Memory B cell (primary cell): ENCODE measurements at regions not wholly inside any gene's neighbourhood (a gene's known extent, or its start where the extent isn't known, plus 50 kb on each side); places are given as distances from the start of the nearest gene placed in this dataset.

Source experiments
- ATAC-seq: fragments of 150-1000 bp; cut with Tn5 transposase; 2 replicates; pipeline ENCODE4 v1.10.0; 2021; ENCODE audit warnings: low read depth, mild to moderate bottlenecking, moderate library complexity
- DNase-seq, 2 donors: peaks; one replicate each; pipeline ENCODE4 v3.0.0; 2022; ENCODE audit warnings: low spot score in 2 of 2
- H3K27ac Mint-ChIP-seq: one replicate; pipeline ENCODE4 v1.8.0; 2022; ENCODE audit warnings: mild to moderate bottlenecking, moderate library complexity, mixed read lengths
- H3K27me3 Mint-ChIP-seq: one replicate; pipeline ENCODE4 v1.8.0; 2022; ENCODE audit warnings: mixed read lengths
- H3K36me3 Mint-ChIP-seq: one replicate; pipeline ENCODE4 v1.8.0; 2022; ENCODE audit warnings: mild to moderate bottlenecking, mixed read lengths
- H3K4me1 Mint-ChIP-seq: one replicate; pipeline ENCODE4 v1.8.0; 2022; ENCODE audit warnings: mixed read lengths
- H3K4me3 Mint-ChIP-seq: one replicate; pipeline ENCODE4 v1.8.0; 2022; ENCODE audit warnings: mild to moderate bottlenecking, moderate library complexity, mixed read lengths
- H3K9me3 Mint-ChIP-seq: one replicate; pipeline ENCODE4 v1.8.0; 2022; ENCODE audit warnings: mixed read lengths

DNA sequence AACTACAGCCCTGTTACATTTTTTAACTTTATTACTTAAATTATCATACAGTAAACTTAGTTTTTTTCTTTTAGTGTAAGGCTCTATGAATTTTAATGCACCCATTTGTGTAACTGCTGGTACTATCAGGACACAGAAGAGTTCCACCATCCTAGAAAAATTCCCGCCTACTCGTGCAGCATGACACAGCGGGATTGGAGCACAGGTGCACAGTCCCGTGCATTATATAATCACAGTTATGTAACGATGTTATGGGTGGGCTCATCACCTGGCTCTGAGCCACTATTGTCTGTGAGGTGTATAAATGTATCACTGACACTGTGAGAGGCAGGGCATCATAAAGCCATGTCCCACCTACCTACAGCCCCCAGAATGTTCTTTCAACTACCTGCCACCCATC lies 80.7 kb downstream of the DRD1 start:
- DNase-seq (no peak), ATAC-seq (no peak)
- no peaks in the 10 kb centered on the region for H3K36me3 Mint-ChIP-seq
- no peaks in the 10 kb centered on the region for H3K9me3 Mint-ChIP-seq
- no peak overlapping the region for H3K27ac Mint-ChIP-seq
- H3K27me3 Mint-ChIP-seq, result peaks cover 7% of the 10 kb centered on the region
- no peak overlapping the region for H3K4me3 Mint-ChIP-seq
- no peaks in the 10 kb centered on the region for H3K4me1 Mint-ChIP-seq

DNA sequence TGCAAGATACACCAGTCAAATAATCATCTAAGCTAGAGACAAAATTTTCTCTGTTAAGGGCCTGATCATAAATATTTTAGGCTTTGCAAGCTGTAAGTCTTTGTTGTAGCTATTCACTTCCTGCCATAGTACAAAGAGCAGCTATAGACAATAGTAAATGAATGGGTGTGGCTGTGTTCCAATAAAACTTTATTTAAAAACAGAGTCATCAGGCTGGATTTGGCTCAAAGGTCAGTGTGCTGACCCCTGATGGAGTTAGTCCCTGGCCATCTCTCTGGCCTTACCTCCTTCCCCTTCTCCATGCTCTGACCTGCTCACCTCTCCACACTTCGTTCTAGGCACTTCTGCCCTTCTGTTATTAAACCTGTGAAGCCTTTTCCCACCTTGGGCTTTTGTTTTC lies 86.0 kb downstream of the DRD1 start:
- Mint-ChIP-seq H3K27ac (no peak overlapping the region), H3K27me3 (peaks cover 7% of the 10 kb centered on the region), H3K4me1 (no peaks in the 10 kb centered on the region), H3K4me3 (no peak overlapping the region), H3K36me3 (no peaks in the 10 kb centered on the region), H3K9me3 (no peaks in the 10 kb centered on the region)
- ATAC-seq, result no peak
- no peak for DNase-seq

DNA sequence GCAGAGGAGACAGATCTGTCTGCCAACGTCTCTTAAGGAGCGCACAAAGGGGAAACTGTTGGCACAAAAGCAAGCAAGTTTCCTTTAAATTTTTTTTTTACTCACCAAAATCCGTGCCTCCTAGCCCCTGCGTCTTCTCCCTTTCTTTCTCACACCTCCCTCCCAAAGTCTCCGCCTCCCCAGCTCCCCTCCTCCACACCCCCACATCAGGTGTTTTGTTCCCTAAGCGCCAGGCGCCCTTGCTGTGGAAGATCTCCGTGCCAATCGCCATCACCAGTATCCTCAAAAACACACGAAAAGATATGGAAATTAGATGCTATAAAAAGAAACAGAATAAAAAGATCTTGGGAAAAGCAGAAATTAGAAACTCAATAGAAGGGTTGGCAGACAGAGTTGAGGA lies 87.6 kb downstream of the DRD1 start:
- Mint-ChIP-seq H3K4me1 (no peaks in the 10 kb centered on the region), H3K27me3 (peaks cover 8% of the 10 kb centered on the region), H3K4me3 (no peak overlapping the region), H3K9me3 (no peaks in the 10 kb centered on the region), H3K36me3 (no peaks in the 10 kb centered on the region), H3K27ac (no peak overlapping the region)
- no peak for ATAC-seq
- DNase-seq, result no peak

- no peaks in the 10 kb centered on the region for H3K9me3 Mint-ChIP-seq
- DNase-seq (no peak), ATAC-seq (no peak)
- H3K36me3 Mint-ChIP-seq, result no peaks in the 10 kb centered on the region
- H3K4me1 Mint-ChIP-seq, result no peaks in the 10 kb centered on the region
- H3K27ac Mint-ChIP-seq, result no peak overlapping the region
- peaks cover 11% of the 10 kb centered on the region for H3K27me3 Mint-ChIP-seq
- H3K4me3 Mint-ChIP-seq, result no peak overlapping the region
Measured at GRCh38 chr5:175354964-175355363, 89.0 kb downstream of the DRD1 start.

DNA sequence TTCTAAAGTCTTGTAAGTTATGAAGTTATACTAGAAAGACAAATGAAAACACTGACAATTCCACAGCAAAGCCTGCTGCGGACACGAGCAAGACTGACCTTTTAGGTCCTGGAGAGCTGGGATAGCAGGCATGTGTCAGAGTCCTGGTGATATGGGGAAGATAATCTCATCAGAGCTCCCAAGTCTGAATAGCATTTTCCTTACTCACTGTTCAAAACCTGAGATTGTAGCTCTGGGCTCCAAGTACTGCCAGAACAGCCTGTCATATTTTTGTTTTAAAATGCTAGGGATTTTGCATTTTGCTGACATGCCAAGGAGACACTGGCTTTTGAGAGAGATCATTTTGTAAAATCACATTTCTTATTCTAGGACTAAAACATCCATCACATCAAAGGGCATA lies 90.1 kb downstream of the DRD1 start:
- no peaks in the 10 kb centered on the region for H3K36me3 Mint-ChIP-seq
- H3K4me3 Mint-ChIP-seq, result no peak overlapping the region
- DNase-seq (no peak), ATAC-seq (no peak)
- H3K27me3 Mint-ChIP-seq, result peaks cover 11% of the 10 kb centered on the region
- H3K9me3 Mint-ChIP-seq, result no peaks in the 10 kb centered on the region
- no peaks in the 10 kb centered on the region for H3K4me1 Mint-ChIP-seq
- H3K27ac Mint-ChIP-seq, result no peak overlapping the region

GRCh38 chr5:175351897-175352590 lies 91.9 kb downstream of the DRD1 start:
- peaks cover 11% of the 10 kb centered on the region for H3K27me3 Mint-ChIP-seq
- H3K36me3 Mint-ChIP-seq, result no peaks in the 10 kb centered on the region
- H3K4me3 Mint-ChIP-seq, result no peak overlapping the region
- no peak for DNase-seq
- no peaks in the 10 kb centered on the region for H3K4me1 Mint-ChIP-seq
- ATAC-seq, result no peak
- no peaks in the 10 kb centered on the region for H3K9me3 Mint-ChIP-seq
- no peak overlapping the region for H3K27ac Mint-ChIP-seq

DNA sequence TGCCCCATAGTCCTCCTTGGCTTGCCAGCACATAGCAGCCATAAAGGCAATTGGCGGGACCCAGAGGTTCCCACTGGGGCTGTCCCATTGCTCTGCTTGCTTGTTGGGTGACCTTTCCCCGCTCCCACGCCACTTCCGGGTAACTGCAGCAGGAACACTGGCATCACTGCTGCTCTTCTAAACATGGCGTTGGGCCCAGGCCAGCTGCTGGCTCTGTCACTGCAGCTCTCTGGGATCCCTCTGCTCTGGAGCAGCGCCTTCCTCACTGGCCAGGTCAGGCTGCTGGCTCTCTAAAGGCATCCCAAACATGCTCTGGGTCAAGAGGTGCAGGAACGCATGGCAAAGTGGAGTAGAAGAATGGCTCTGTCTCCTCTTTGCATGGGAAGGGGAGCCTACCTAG lies 92.9 kb downstream of the DRD1 start:
- Mint-ChIP-seq H3K9me3 (no peaks in the 10 kb centered on the region), H3K27me3 (peaks cover 11% of the 10 kb centered on the region), H3K27ac (no peak overlapping the region), H3K36me3 (no peaks in the 10 kb centered on the region), H3K4me3 (no peak overlapping the region), H3K4me1 (no peaks in the 10 kb centered on the region)
- ATAC-seq, result no peak
- no peak for DNase-seq

DNA sequence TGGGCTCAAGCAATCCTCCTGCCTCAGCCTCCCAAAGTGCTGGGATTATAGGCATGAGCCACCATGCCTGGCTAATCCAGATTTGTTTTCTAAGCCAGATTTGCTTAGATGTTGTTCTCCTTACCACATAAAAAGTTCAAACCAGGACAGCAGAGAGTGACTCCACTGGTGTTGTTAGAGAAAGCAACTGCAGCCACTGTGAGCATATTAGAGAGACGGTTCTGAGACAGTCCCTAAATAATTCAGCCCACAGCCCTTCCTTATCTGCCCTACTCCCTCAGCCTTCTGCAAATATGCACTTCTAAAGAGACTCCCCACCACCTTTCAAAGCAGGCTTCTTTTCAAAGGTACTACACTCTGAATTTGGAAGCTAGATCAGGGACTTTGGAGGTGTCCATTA lies 96.1 kb downstream of the DRD1 start:
- Mint-ChIP-seq H3K36me3 (no peaks in the 10 kb centered on the region), H3K4me3 (no peak overlapping the region), H3K4me1 (no peaks in the 10 kb centered on the region), H3K27ac (no peak overlapping the region), H3K9me3 (no peaks in the 10 kb centered on the region), H3K27me3 (peaks cover 10% of the 10 kb centered on the region)
- no peak for DNase-seq
- ATAC-seq, result no peak

DNA sequence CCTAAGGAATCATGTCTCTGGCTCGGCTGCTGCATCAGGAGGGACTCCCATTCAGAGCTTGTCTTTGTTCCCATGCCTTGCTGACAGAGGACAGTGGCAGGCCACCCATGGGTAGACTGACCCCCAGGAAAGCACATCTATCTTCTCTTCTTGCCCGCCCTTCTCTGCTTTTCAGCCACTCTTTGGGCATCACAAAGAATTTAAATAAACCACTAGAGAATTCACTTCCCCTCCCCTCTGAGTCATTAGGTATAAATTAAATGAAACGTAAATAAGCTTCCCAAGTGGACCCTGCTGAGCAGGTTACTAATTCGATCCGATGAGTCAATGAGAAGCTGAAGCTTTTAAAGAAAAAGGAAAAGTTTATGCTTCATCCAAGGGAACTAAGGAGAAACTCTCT lies 97.0 kb downstream of the DRD1 start:
- H3K4me1 Mint-ChIP-seq, result no peaks in the 10 kb centered on the region
- DNase-seq, result no peak
- peaks cover 6% of the 10 kb centered on the region for H3K27me3 Mint-ChIP-seq
- H3K9me3 Mint-ChIP-seq, result no peaks in the 10 kb centered on the region
- H3K4me3 Mint-ChIP-seq, result no peak overlapping the region
- no peak overlapping the region for H3K27ac Mint-ChIP-seq
- no peaks in the 10 kb centered on the region for H3K36me3 Mint-ChIP-seq
- no peak for ATAC-seq

DNA sequence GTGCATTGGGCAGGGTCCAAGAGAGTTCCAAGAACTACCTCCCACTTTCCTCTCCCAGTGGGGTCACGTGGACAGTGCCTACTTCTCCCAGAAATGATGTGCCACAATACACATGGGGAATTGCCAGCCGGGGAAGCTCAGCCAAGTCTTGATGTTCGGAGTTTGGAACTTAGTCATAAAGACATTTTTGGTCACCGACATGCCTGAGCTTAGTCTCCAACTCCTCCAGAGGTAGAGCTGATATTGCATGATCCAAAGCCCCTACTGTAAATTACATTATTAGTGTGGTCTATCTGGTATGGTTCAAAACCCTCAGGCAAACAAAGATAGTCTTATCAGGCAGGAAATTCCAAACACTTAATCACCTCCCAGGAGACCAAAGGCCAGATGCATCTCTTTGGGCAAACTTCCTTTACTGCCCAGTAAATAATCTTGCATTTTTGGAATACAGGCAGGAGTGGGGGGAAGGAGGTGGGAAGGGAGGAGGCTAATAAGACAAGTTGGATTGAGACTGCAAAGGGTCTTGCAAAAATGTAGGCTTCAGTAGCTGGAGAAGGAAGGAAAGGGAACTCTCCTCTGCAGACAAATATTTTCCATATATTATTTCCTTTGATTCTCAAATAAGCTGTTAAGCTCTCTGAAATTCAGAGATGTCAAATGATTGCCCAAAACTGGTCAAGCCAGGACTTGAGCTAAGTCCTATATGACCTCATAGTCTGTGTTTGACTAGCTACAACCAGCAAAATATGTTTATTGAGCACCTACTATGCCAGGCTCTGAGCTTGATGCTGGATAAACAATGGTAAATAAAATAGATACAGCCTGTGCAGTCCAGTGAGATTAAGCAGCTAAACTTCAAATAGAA lies 99.4 kb downstream of the DRD1 start:
- no peak overlapping the region for H3K27ac Mint-ChIP-seq
- H3K36me3 Mint-ChIP-seq, result no peaks in the 10 kb centered on the region
- ATAC-seq, result no peak
- H3K27me3 Mint-ChIP-seq, result peaks cover 4% of the 10 kb centered on the region
- H3K4me1 Mint-ChIP-seq, result no peaks in the 10 kb centered on the region
- H3K9me3 Mint-ChIP-seq, result no peaks in the 10 kb centered on the region
- H3K4me3 Mint-ChIP-seq, result no peak overlapping the region
- no peak for DNase-seq

DNA sequence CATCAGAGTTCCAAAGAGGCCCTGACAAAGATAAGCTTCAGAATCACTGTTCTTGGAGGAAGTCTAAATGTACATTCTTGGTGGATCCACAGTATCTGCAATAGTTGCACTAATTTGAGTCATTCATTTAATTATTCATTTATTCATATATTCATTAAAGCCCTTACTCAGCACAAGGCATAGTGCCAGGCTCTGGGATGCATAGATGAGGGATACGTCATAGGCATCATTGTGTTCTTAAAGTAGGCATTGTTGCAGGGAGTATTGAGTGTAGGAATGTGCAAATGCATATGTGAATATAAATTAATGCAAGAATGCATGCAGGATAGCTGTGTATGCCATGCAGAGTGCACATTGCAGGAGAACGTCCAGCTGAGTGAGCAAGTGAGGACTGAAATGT lies 100.7 kb downstream of the DRD1 start:
- Mint-ChIP-seq H3K27ac (no peak overlapping the region), H3K4me3 (no peak overlapping the region), H3K36me3 (no peaks in the 10 kb centered on the region), H3K9me3 (no peaks in the 10 kb centered on the region), H3K4me1 (no peaks in the 10 kb centered on the region), H3K27me3 (peaks cover 4% of the 10 kb centered on the region)
- no peak for DNase-seq
- no peak for ATAC-seq

DNA sequence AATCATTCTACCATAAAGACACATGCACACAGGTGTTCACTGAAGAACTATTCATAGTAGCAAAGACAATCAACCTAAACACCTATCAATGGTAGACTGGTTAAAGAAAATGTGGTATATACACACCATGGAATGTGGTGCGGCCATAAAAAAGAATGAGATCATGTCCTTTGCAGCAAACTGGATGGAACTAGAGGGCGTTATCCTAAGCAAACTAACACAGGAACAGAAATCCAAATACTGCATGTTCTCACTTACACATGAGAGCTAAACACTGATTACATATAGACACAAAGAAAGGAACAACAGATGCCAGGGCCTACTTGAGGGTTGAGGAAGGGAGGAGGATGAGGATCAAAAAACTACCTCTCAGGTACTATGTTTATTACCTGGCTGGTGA lies 103.8 kb downstream of the DRD1 start:
- Mint-ChIP-seq H3K36me3 (no peaks in the 10 kb centered on the region), H3K4me1 (no peaks in the 10 kb centered on the region), H3K4me3 (no peak overlapping the region), H3K9me3 (no peaks in the 10 kb centered on the region), H3K27ac (no peak overlapping the region), H3K27me3 (peaks cover 6% of the 10 kb centered on the region)
- ATAC-seq (no peak), DNase-seq (no peak)

- Mint-ChIP-seq H3K36me3 (no peaks in the 10 kb centered on the region), H3K27ac (no peak overlapping the region), H3K27me3 (peaks cover 4% of the 10 kb centered on the region), H3K4me3 (no peak overlapping the region), H3K9me3 (no peaks in the 10 kb centered on the region), H3K4me1 (no peaks in the 10 kb centered on the region)
- ATAC-seq (no peak), DNase-seq (no peak)
Measured at GRCh38 chr5:175337680-175338079, 106.3 kb downstream of the DRD1 start.

DNA sequence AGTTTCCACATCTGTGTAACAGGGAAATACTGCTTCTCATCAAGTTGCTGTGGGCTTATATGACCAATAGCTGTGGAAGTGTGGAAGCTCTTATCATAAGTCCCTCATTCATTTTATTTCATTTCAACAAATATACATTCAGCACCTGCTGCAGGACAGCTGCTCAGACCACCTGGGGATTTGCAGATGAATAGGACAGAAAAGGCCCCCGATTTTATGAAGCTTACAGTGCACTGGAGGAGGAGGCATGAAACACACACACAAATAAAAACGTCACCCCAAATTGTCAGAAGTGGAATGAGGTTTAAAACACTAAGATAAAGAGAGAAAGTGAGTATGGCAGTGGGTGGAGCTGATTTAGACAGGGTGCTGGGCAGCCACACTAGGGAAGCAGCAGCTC lies 107.2 kb downstream of the DRD1 start:
- Mint-ChIP-seq H3K27ac (no peak overlapping the region), H3K36me3 (no peaks in the 10 kb centered on the region), H3K27me3 (peaks cover 4% of the 10 kb centered on the region), H3K4me3 (no peak overlapping the region), H3K9me3 (no peaks in the 10 kb centered on the region), H3K4me1 (no peaks in the 10 kb centered on the region)
- DNase-seq (no peak), ATAC-seq (no peak)

GRCh38 chr5:175335691-175336090 lies 108.3 kb downstream of the DRD1 start:
- Mint-ChIP-seq H3K27me3 (peaks cover 4% of the 10 kb centered on the region), H3K27ac (no peak overlapping the region), H3K36me3 (no peaks in the 10 kb centered on the region), H3K4me3 (no peak overlapping the region), H3K4me1 (no peaks in the 10 kb centered on the region), H3K9me3 (peaks cover 5% of the 10 kb centered on the region)
- ATAC-seq (no peak), DNase-seq (no peak)
